K562 (cell line): ENCODE measurements at regions not wholly inside any gene's neighbourhood (a gene's known extent, or its start where the extent isn't known, plus 50 kb on each side); places are given as distances from the start of the nearest gene placed in this dataset.

Source experiments
- ATAC-seq: fragments of 200-7000 bp; cut with Tn5 transposase; 3 replicates; pipeline ENCODE4 v1.9.1; 2020; ENCODE audit warnings: moderate library complexity
- BruUV-seq: library from RNA; stranded (reverse); fragments of 400-500 nt; replicated peaks from 2 replicates; lab custom pipeline; 2021; lab: Mats Ljungman, UMichigan
- CTCF ChIA-PET: fragments of 300-600 bp; formaldehyde crosslinking; extraction: SDS; loops from one replicate; lab custom pipeline; 2021; ENCODE audit warnings: low intra/inter-chr PET ratio; lab: Yijun Ruan, JAX
- POLR2A ChIA-PET: fragments of 300-600, 350-650 bp; sonication (Branson Sonifier 250); formaldehyde crosslinking; extraction: SDS; loops from one replicate; lab custom pipeline; 2021; ENCODE audit warnings: antibody characterized with exemption, inconsistent platforms; lab: Yijun Ruan, JAX
- DNase-seq, 4 experiments: peaks; one replicate each; pipeline versions ENCODE4 v3.0.0 to v3.0.0-alpha.2; 2011 to 2018; ENCODE audit warnings: low spot score in 3 of 4, mixed read lengths in 3 of 4; ENCODE audit errors: extremely low read depth in 1 of 4
- FAIRE-seq: peaks from 2 replicates; lab custom pipeline; 2011; peaks lifted over from hg19 to GRCh38; lab: Jason Lieb, UNC
- H2AFZ ChIP-seq: 2 replicates; pipeline ENCODE4 v1.6.0; 2011; ENCODE audit warnings: low read depth, low read length, control low read depth, inconsistent platforms
- H3K27ac ChIP-seq: fragments of 200-600 bp; 3 replicates; pipeline ENCODE4 v1.8.0; 2011; ENCODE audit warnings: low read depth, mild to moderate bottlenecking, control low read depth, inconsistent platforms, low read length, moderate library complexity, mixed read lengths; ENCODE audit errors: extremely low read depth
- H3K27me3 ChIP-seq, 2 experiments: fragments of 300-600 bp in 1 of 2; 2 replicates in 1 of 2; 3 replicates in 1 of 2; pipeline versions ENCODE4 v1.6.0 to v1.8.0; 2011; ENCODE audit warnings: inconsistent platforms in 2 of 2, low read length in 2 of 2, mild to moderate bottlenecking in 1 of 2, mixed read lengths in 1 of 2, moderate library complexity in 1 of 2; ENCODE audit not compliant: control insufficient read depth in 2 of 2, insufficient read depth in 2 of 2
- H3K36me3 ChIP-seq: fragments of 300-600 bp; 3 replicates; pipeline ENCODE4 v1.8.0; 2011; ENCODE audit warnings: mild to moderate bottlenecking, low read length, inconsistent platforms; ENCODE audit not compliant: control insufficient read depth, insufficient read depth
- H3K4me1 ChIP-seq, 2 experiments: fragments of 200-600 bp in 1 of 2; replicated peaks in 1 of 2; 2 replicates in 1 of 2; 3 replicates in 1 of 2; pipeline versions ENCODE4 v1.5.1 to v1.8.0; 2011; ENCODE audit warnings: inconsistent platforms in 2 of 2, low read length in 2 of 2, mild to moderate bottlenecking in 1 of 2, mixed read lengths in 1 of 2, moderate library complexity in 1 of 2; ENCODE audit not compliant: control insufficient read depth in 2 of 2, insufficient read depth in 2 of 2
- H3K4me2 ChIP-seq: 2 replicates; pipeline ENCODE4 v1.6.1; 2011; ENCODE audit warnings: low read length, control low read depth, inconsistent platforms, mixed read lengths; ENCODE audit not compliant: insufficient read depth
- H3K4me3 ChIP-seq: fragments of 200-600 bp; sonication (generic), shearing (Covaris generic); 2 replicates; pipeline ENCODE4 v1.5.1; 2016; ENCODE audit warnings: control low read depth, inconsistent platforms
- H3K79me2 ChIP-seq: fragments of 200-600 bp; 3 replicates; pipeline ENCODE4 v1.8.0; 2011; ENCODE audit warnings: low read length, inconsistent platforms; ENCODE audit not compliant: control insufficient read depth, insufficient read depth
- H3K9ac ChIP-seq, 2 experiments: 2 replicates each; pipeline versions ENCODE4 v1.6.0 to v1.6.1; 2011; ENCODE audit warnings: low read depth in 2 of 2, low read length in 2 of 2, control low read depth in 1 of 2, inconsistent platforms in 1 of 2, mild to moderate bottlenecking in 1 of 2, mixed read lengths in 1 of 2; ENCODE audit not compliant: insufficient read depth in 1 of 2
- H3K9me1 ChIP-seq: one replicate; pipeline ENCODE4 v1.6.0; 2011; ENCODE audit warnings: inconsistent platforms, mild to moderate bottlenecking, low read length, moderate library complexity; ENCODE audit not compliant: control insufficient read depth, insufficient read depth
- H3K9me3 ChIP-seq: replicated peaks from 2 replicates; pipeline ENCODE4 v1.5.1; 2011; ENCODE audit warnings: low read depth, low read length, inconsistent platforms; ENCODE audit not compliant: control insufficient read depth, insufficient read depth
- H4K20me1 ChIP-seq: replicated peaks from 2 replicates; pipeline ENCODE4 v1.6.1; 2011; ENCODE audit warnings: low read length, inconsistent platforms, mixed read lengths; ENCODE audit not compliant: control insufficient read depth, insufficient read depth
- BDP1 ChIP-seq: IDR thresholded peaks from 3 replicates; pipeline ENCODE4 v1.6.1; 2011; ENCODE audit not compliant: insufficient read length, insufficient read depth
- C11orf30 ChIP-seq: fragments of 450-650 bp; IDR thresholded peaks from 2 replicates; pipeline ENCODE4 v1.6.1; 2016; ENCODE audit warnings: low read depth, mild to moderate bottlenecking
- CREM ChIP-seq: IDR thresholded peaks from 2 replicates; pipeline ENCODE4 v1.6.1; 2014; ENCODE audit warnings: antibody characterized with exemption, low read depth
- EHMT2 ChIP-seq: fragments of 450-650 bp; IDR thresholded peaks from 2 replicates; pipeline ENCODE4 v1.6.1; 2018; ENCODE audit warnings: antibody characterized with exemption
- FOXJ3 ChIP-seq: sonication (generic); formaldehyde crosslinking; IDR thresholded peaks from 2 replicates; pipeline ENCODE4 v1.4.0; 2020; ENCODE audit warnings: mild to moderate bottlenecking, missing genetic modification reagents
- MAFF ChIP-seq: IDR thresholded peaks from 2 replicates; pipeline ENCODE4 v1.6.1; 2012; ENCODE audit warnings: low read length, improper control_type of control experiment
- MAFK ChIP-seq: IDR thresholded peaks from 2 replicates; pipeline ENCODE4 v1.6.1; 2011; ENCODE audit warnings: low read length, improper control_type of control experiment
- NELFE ChIP-seq: IDR thresholded peaks from 2 replicates; pipeline ENCODE4 v1.6.1; 2011; ENCODE audit warnings: mild to moderate bottlenecking; ENCODE audit not compliant: insufficient read depth, insufficient read length
- NEUROD1 ChIP-seq: fragments of 150-350 bp; IDR thresholded peaks from 2 replicates; pipeline ENCODE4 v1.6.1; 2014; ENCODE audit warnings: borderline replicate concordance, low read length, low read depth; ENCODE audit not compliant: partially characterized antibody
- PHF21A ChIP-seq: fragments of 450-650 bp; IDR thresholded peaks from 2 replicates; pipeline ENCODE4 v1.6.1; 2017; ENCODE audit warnings: low read depth, borderline replicate concordance
- RNF2 ChIP-seq: sonication (generic); IDR thresholded peaks from 2 replicates; pipeline ENCODE4 v1.6.1; 2016
- SMC3 ChIP-seq: conservative IDR thresholded peaks from 2 replicates; pipeline ENCODE4 v1.6.1; 2011; ENCODE audit warnings: low read depth, low read length, improper control_type of control experiment; ENCODE audit not compliant: insufficient read depth
- TCF3 ChIP-seq: sonication (generic); formaldehyde crosslinking; IDR thresholded peaks from 2 replicates; pipeline ENCODE4 v1.4.0; 2020; ENCODE audit warnings: mild to moderate bottlenecking, missing genetic modification reagents
- YBX1 ChIP-seq: fragments of 450-650 bp; IDR thresholded peaks from 2 replicates; pipeline ENCODE4 v1.7.1; 2016; ENCODE audit warnings: mild to moderate bottlenecking
- ZFP36 ChIP-seq: fragments of 150-350 bp; IDR thresholded peaks from 2 replicates; pipeline ENCODE4 v1.6.1; 2018; ENCODE audit warnings: low read length, low read depth; ENCODE audit not compliant: partially characterized antibody
- ZNF174 ChIP-seq: fragments of 250-450 bp; sonication (Bioruptor Pico); IDR thresholded peaks from 2 replicates; pipeline ENCODE4 v1.4.0; 2020; ENCODE audit warnings: mild to moderate bottlenecking
- ZNF75A ChIP-seq: fragments of 450-650 bp; formaldehyde crosslinking; IDR thresholded peaks from 2 replicates; pipeline ENCODE4 v1.4.0; 2020; ENCODE audit warnings: mild to moderate bottlenecking
- ZNF79 ChIP-seq: fragments of 250-450 bp; sonication (Bioruptor Pico); IDR thresholded peaks from 2 replicates; pipeline ENCODE4 v1.4.0; 2020; ENCODE audit warnings: low read depth, mild to moderate bottlenecking, moderate library complexity
- WGBS: fragments of 100-300 bp; shearing (Covaris generic); methylation state at CpG from one replicate; pipeline ENCODE4 v1.1.6; 2016; ENCODE audit warnings: low coverage, mixed read lengths; ENCODE audit not compliant: insufficient coverage; ENCODE audit errors: missing lambda C conversion rate; 5-methylcytosine and 5-hydroxymethylcytosine counted together
- in situ Hi-C: fragments of 300-500 bp; cut with MboI; formaldehyde crosslinking; loops from 4 replicates; pipeline ENCODE4 v1.15.0; 2018; ENCODE audit warnings: inconsistent platforms, mixed read lengths
- intact Hi-C: fragments of 100-400 bp; cut with micrococcal nuclease; formaldehyde crosslinking; loops from 2 replicates; pipeline ENCODE4 v1.14.2; 2022
- TF ChIP-seq, protein P1 (sequence below): fragments of 450-650 bp; IDR thresholded peaks from 2 replicates; pipeline ENCODE4 v1.6.1; 2017; ENCODE audit warnings: mild to moderate bottlenecking, moderate library complexity
- TF ChIP-seq, protein P2 (sequence below): sonication (generic); formaldehyde crosslinking; IDR thresholded peaks from 2 replicates; pipeline ENCODE4 v1.8.1; 2023; ENCODE audit warnings: mild to moderate bottlenecking, missing genetic modification reagents, moderate library complexity
- TF ChIP-seq, protein P3 (sequence below), 2 experiments: fragments of 450-650 bp; IDR thresholded peaks; 2 replicates each; pipeline ENCODE4 v1.6.1; 2018; ENCODE audit warnings: mild to moderate bottlenecking in 2 of 2, low read depth in 1 of 2; ENCODE audit not compliant: partially characterized antibody in 2 of 2

DNA sequence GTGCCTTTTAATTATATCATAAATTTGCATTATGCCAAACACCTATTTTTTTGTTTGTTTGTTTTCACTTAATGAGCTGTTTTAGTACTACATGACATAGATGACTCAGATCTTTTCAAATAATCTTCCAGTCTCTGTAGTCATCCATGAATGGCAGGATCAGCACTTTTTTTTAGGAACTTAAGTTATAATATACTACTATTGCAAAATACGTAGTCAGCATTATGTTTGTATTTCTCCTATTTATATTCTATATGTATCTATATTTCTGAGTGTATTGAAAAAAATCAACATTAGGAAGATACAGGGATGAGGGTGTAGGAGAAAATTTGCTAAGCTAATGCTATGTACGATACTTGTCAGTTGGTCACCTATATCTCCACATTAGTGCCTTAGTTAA lies 773.1 kb upstream of the AGA start:
- BruUV-seq: no TSS peak
- Histone ChIP-seq H4K20me1 (no peaks in the 10 kb centered on the region), H3K4me2 (no peak overlapping the region), H3K27me3 (no peaks in the 10 kb centered on the region), H3K9me1 (no peaks in the 10 kb centered on the region), H2AFZ (no peak overlapping the region), H3K27ac (no peak overlapping the region), H3K36me3 (no peaks in the 10 kb centered on the region), H3K9ac (no peak overlapping the region), H3K4me1 (no peaks in the 10 kb centered on the region), H3K9me3 (no peaks in the 10 kb centered on the region), H3K4me3 (no peak overlapping the region), H3K79me2 (no peaks in the 10 kb centered on the region)
- no peak for FAIRE-seq
- ChIA-PET POLR2A (no interaction called here), CTCF (no interaction called here)
- ATAC-seq: no peak
- 0% methylated on average over 2 of the region's 2 CpGs for WGBS
- no peak for DNase-seq
- intact Hi-C loops (no loop called here), in situ Hi-C loops (no loop called here)
- TF ChIP-seq, protein P1, sequence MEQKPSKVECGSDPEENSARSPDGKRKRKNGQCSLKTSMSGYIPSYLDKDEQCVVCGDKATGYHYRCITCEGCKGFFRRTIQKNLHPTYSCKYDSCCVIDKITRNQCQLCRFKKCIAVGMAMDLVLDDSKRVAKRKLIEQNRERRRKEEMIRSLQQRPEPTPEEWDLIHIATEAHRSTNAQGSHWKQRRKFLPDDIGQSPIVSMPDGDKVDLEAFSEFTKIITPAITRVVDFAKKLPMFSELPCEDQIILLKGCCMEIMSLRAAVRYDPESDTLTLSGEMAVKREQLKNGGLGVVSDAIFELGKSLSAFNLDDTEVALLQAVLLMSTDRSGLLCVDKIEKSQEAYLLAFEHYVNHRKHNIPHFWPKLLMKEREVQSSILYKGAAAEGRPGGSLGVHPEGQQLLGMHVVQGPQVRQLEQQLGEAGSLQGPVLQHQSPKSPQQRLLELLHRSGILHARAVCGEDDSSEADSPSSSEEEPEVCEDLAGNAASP: no peak
- TF ChIP-seq YBX1 (no peak), SMC3 (no peak), NEUROD1 (no peak), PHF21A (no peak), RNF2 (no peak), ZNF79 (no peak), MAFF (0 out of 2 replicates have a peak, but pooled peaks have one; percentile 13), MAFK (peak; percentile 36; the same call in 1 of the 2 replicates), BDP1 (no peak), ZNF174 (no peak), CREM (no peak), FOXJ3 (no peak), EHMT2 (no peak), ZFP36 (no peak), NELFE (no peak), ZNF75A (CRISPR knock-in tag) (no peak), C11orf30 (peak; percentile 18; the same call in 1 of the 2 replicates), TCF3 (CRISPR knock-in tag) (no peak)
- TF ChIP-seq, protein P2, sequence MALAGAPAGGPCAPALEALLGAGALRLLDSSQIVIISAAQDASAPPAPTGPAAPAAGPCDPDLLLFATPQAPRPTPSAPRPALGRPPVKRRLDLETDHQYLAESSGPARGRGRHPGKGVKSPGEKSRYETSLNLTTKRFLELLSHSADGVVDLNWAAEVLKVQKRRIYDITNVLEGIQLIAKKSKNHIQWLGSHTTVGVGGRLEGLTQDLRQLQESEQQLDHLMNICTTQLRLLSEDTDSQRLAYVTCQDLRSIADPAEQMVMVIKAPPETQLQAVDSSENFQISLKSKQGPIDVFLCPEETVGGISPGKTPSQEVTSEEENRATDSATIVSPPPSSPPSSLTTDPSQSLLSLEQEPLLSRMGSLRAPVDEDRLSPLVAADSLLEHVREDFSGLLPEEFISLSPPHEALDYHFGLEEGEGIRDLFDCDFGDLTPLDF: no peak
- TF ChIP-seq, protein P3, sequence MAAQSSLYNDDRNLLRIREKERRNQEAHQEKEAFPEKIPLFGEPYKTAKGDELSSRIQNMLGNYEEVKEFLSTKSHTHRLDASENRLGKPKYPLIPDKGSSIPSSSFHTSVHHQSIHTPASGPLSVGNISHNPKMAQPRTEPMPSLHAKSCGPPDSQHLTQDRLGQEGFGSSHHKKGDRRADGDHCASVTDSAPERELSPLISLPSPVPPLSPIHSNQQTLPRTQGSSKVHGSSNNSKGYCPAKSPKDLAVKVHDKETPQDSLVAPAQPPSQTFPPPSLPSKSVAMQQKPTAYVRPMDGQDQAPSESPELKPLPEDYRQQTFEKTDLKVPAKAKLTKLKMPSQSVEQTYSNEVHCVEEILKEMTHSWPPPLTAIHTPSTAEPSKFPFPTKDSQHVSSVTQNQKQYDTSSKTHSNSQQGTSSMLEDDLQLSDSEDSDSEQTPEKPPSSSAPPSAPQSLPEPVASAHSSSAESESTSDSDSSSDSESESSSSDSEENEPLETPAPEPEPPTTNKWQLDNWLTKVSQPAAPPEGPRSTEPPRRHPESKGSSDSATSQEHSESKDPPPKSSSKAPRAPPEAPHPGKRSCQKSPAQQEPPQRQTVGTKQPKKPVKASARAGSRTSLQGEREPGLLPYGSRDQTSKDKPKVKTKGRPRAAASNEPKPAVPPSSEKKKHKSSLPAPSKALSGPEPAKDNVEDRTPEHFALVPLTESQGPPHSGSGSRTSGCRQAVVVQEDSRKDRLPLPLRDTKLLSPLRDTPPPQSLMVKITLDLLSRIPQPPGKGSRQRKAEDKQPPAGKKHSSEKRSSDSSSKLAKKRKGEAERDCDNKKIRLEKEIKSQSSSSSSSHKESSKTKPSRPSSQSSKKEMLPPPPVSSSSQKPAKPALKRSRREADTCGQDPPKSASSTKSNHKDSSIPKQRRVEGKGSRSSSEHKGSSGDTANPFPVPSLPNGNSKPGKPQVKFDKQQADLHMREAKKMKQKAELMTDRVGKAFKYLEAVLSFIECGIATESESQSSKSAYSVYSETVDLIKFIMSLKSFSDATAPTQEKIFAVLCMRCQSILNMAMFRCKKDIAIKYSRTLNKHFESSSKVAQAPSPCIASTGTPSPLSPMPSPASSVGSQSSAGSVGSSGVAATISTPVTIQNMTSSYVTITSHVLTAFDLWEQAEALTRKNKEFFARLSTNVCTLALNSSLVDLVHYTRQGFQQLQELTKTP (IDR thresholded peaks at IDR 0.05; ENCODE audit: low read depth in 1 of 2, partially characterized antibody in 2 of 2): no peak
